ENCODE measurements at regions not wholly inside any gene's neighbourhood (a gene's known extent, or its start where the extent isn't known, plus 50 kb on each side); places are given as distances from the start of the nearest gene placed in this dataset.

DNA sequence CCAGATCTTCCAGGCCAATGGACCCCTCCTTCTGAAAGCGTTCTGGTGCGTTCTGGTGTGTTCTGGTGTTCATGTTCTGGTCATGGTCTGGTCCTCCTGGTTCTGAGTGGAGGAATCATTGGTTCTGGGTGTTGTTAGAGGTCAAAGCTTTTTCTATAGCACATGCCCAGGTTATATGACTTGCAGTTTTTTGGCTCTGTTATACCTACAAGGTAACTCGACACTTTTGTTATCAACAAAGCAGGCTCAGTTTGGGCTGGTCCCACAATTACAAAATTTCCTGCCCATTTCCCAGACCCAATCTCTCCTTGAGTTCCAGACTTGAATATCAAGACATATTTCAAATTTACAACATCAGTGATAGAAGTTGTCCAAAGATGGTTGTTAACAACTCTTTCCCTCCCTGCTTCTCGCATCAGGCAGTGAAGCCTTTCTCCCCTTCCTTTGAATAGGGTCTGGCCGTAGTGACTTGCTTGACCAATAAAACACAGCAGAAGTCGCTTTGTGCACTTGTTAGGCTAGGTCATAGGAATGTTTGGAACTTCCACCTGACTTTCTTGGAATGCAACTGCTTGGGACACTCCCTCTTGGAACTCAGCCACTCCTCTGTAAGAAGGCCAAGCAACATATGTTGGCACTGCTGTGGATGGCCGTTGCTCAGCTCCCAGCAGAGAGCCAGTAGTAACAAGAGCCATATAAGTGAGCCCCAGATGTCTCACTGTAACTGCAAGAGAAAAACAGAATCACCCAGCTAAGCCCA lies 83.1 kb upstream of the STEAP1B start:
- no peak for DNase-seq

DNA sequence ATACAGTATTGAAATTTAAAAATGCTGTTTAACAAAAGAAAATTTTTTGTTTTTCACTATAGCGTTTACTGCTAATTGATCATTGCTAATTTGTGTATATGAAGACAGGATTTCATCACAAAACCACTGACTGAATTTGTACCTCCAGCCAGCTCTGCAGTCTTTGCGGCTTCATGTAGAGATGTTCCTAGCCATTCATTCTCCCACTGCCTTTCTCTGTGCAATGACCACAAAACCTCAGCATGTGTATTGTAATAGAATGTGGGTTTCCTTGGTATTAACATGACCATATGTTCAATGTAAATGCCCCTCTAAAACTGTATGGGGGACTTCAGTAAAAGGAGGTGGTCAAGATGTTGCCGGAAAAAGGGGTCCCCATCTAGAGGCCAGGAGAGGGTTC lies 81.1 kb upstream of the STEAP1B start:
- DNase-seq, result no peak

DNA sequence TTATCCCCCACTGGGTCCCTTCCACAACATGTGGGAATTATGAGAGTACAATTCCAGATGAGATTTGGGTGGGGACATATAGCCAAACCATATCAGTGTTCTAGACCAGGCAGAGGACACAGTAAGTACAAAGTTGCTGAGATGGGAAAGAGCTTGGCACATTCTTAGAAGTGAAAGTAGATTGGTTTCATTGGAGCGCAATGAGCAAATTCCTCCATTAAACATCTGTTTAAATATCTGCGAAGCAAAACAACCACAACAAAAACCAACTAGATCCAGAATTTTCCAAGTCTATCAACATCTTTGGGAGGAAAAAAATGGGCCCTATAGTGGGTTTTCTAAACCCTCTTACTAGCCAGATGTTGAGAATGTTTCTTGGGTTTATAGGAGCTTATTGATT lies 80.0 kb upstream of the STEAP1B start:
- no peak for DNase-seq

DNA sequence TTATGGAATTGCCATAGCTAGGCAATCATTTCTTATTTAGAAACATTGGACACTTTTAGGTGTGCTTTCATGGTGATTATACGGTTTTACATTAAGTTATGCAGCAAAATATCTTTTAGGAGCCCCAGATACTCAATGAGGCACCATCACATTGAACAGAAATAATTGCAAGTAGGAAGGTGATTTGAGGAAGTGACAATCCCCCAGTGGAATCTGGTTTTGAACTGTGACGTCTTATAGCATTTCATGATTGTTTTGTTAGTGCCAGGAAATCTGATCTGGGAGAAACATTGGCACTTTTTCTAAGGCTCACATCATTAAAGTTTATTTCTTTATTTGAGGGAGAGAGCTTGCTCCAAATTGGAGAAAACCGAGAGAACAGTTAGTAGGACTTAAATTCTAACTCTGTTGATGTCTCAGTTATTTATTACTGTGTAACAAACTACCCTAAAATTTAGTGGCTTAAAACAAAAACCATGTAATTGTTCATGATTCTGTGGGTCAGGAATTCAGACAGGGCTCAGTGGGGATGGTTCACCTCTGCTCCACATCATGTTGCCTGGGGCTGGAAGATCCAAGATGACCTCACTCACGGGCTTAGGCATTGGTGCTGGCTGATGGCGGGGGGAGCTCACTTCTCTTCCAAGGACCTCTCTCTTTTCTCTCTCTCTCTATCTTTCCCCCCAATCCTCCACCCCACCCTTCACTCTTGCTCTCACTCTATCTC lies 78.2 kb upstream of the STEAP1B start:
- no peak for DNase-seq

DNA sequence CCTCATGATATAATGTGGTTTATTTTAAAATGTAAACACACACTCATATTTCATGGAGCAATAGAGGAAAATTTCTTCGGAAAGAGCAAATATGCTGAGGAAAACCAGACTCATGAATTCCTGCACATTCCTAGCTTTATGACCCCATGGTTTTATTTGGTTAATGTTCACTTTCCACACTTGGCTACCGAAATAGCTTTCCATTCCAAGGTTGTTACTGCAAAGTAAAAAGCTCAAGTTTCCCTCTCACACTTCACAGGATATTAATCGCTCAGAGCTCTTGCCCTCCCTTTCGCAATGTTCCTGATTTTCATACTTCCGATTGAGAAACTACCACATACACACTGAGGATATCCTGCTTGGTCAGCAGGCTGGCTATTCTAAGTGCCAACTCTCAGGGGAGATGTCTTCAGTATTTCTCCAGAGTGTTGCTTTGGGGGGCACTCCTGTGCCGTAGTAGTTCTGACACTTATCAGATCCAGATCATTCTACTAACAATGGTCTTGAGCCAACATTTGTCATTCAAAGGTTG lies 77.5 kb upstream of the STEAP1B start:
- DNase-seq, result no peak

DNA sequence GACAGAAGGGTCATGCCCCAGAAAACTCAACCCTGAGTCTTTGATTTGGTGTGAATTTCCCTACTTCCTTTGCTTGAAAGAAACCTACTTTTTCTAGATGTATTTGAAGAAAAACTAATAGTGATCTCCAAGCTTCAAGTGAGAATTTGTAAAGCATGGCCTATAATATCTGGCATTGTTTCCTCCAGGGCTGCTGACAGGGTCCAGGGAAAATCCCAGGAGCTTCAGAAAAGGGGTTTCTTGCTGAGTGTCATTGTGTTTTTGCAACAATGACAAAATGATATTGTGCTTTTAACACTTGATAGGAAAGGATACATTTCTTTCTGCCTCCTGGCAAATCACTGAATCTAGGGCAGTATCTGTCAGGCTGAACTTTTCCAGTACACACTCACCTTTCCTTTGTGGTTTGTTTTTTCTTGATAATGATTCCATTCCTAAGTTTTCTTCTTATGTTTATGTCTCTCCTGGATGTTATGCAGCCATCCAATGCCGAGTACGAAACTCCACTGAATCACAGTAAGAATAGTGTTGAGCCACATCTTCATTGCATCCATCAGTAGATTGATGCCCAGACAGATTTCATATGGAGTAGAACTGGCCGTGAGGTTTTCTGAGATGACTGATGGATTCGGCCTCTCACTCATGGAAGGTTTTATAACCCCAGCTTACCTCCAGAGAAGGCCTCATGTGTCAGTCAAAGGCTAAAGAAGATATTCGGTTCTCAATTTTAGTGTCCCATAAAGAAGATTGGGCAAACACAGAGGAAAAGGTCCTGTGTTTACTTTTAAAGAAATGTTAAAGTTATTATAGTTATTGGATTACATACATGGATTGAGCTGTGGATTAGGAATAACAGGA lies 76.9 kb upstream of the STEAP1B start:
- DNase-seq, result no peak

DNA sequence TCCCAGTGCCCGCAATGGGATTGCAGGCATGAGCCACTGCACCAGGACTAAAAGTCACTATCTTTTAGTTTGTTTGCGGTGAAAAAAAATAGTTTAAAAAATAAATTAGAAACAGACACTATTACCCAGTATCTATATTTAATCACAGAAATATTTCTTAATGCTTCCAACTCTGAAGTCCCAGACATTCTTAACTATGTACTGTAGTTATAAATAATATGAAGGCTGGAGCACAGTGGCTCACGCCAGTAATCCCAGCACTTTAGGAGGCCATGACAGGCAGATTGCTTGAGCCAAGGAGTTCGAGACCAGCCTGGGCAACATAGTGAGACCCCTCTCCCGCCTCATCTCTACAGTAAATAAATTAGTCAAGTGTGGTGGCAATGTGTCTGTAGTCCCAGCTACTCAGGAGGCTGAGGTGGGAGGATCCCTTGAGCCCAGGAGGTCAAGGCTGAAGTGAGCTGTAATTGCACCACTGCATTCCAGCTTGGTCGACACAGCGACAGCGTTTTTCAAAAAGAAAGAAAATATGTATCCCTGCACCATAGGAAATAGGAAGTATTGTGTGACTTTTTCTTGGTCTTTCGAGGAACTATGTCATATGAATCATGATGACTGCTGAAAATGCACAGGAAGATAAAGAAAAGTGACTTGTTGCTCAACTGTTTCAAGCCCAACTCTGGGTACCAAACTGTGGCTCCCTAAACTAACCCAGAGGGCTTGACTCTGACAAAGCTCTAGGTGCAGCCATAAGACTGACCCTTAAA lies 74.9 kb upstream of the STEAP1B start:
- DNase-seq, result no peak

DNA sequence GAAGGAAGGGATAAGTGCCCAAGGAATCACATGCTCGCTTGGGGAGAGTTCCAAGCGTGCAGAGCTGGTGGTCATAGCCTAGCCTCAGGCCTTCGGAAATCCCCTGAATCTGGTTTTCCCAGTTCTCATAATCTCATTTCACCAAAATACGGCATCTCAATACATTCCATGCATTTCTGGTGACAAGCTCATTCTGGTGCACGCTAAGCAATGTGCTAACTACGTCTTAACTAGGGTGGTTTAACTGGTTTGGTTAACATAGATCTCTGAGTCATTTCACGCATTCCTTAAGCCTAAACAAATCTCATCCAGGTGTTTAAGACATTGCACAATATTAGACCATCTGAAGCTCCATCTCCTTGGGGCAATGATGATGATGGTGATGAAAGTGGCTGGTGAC lies 72.9 kb upstream of the STEAP1B start:
- no peak for DNase-seq

DNA sequence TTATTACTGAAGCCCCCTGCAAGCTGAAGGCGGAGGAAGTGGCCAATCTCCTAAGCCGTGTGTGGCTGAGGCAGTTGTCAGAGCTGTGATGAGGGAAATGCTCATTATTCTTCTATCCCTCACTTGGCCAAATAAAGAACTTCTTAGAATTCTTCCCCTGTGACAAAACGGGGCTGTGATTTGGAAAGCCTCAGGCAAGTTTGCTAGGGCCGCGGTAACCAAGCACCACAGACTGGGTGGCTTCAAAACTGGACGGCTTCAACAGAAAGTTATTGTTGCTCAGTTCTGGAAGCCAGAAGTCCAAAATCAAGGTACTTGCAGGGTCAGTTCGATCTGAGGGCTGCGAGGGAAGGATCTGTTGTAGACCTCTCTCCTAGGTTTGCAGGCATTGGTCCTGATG lies 72.3 kb upstream of the STEAP1B start:
- DNase-seq, result no peak

DNA sequence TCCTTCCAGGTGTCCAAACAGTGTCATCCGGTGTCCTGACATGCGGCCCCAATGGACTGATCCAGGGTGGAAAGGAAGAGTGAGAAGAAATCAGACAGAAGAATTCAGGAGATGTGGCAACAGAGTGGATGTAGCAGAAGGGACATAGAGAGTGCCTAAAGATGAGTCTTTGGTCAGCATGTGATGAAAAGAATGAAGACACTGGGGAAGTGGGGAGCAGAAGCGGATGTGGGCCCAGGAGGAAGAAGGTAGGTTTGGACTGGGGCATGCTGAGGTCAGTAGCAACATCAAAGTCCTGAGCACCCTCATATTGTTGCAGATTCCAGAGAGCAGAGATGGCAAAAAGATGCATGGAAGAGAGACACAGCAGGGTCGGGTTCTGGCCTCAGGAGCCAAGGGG lies 71.8 kb upstream of the STEAP1B start:
- no peak for DNase-seq

DNA sequence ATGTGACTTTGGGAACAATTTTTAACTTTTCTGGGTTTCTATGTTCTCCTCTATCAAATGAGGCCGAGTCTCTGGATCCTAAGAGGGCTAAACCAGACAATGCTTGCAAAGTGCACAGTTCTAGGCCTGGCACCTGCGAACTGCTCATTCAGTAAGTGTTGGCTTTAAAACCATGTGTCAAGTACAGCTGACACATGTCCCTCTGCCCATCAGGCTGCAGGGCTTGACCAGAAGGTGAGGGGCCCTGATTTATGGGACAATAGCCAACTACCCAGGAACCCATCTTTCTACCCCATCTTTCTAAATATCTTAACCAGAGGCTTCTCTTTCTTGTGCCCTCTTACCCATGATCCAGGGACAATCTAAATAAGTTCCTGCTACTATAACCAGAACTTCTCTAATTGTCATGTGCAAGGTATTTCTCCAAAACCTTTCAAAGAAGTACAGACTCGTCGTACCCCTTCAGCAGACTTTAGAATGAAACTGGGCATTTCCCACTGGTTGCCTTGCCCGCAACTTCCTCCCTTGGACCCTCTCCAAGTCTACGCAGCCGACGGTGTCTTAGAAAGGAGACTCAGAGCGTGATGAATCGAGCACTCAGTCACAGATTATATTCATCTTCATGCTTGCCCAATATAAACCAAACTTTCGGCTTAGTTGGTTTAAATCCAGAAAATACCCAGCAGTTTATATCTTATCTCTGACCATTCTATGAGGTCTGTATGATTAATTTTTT lies 69.8 kb upstream of the STEAP1B start:
- DNase-seq, result no peak

DNA sequence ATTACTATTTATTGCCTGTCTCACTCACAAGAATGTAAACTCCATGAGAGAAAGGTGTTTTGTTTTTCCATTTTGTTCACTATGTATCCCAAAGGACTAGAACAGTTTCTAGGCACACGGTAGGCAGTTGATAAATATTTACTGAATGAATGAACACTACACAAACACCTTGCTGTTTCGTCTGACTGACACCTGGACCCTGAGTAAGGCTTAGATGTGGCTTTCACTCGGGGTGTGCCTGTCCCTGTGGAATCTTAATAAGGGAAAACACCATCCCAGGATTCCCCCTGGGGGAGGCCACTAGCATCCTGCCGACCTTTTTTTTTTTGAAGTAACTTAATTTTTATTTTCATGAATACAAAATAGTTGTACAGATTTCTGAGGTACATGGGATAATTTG lies 66.6 kb upstream of the STEAP1B start:
- DNase-seq, result no peak

DNA sequence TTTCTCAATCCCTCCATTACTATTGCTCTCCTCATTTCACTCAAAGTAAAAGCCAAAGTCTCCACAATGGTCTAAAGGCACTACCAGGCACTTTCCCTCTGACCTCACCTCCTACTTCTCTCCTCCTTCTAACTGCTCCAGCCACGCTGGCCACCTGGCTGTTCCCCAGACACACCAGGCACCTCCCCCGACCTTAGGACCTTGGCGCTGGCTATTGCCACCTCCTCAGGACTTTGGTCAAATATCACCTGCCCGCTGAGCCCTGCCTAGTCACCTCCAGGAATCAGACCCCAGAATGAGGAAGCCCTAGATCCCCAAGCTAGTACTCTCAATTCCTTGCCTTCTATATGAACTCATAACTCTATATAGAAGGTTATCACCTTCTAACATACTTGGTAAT lies 66.2 kb upstream of the STEAP1B start:
- DNase-seq, result no peak

DNA sequence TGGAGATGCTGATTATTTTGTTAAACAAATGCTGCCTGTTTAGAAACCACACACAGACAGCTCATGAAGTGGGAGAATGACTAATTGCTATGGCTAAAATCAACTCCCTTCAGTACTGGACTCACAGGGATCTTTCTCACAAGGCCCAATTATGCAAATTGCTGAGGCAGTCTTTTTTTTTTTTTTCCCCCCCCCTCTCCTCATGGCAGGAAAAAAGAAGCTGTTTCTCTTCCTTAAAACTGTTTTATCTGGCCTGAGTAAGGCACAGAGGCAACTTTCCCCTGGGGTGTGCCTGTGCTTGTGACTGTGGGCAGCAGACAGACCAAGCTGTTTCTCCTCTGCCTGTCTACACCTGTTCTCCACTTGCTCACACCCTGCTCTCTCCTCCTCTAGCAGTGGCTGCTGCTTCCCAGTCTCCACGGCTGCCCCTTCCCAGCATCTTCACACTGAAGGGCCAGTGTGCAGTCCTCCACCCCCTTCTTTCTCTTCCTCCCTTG lies 65.4 kb upstream of the STEAP1B start:
- DNase-seq, result no peak

DNA sequence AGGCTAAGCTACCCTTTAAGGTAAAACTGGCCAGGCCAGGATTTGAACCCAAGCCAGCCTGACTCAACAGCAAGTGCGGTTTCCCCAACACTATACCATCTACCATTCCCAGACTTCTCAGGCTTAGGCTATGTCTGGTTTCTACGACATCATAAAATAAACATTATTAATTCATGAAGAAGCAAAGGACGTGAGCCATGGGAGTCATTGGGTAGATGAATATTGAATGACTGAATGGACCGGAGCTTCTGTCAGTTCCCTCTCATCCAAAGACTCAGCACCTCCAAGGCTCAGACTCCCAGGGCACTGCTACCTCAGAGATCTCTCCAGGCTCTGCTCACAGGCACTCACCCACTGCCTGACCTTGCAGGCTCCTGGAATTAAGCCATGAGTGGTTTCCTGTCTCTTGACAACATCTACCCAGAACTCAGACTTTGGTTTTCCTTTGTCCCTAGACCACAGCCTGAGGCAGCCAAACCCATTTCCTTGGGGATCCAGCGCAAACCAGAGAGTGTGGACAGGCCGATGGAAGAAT lies 64.6 kb upstream of the STEAP1B start:
- no peak for DNase-seq

DNA sequence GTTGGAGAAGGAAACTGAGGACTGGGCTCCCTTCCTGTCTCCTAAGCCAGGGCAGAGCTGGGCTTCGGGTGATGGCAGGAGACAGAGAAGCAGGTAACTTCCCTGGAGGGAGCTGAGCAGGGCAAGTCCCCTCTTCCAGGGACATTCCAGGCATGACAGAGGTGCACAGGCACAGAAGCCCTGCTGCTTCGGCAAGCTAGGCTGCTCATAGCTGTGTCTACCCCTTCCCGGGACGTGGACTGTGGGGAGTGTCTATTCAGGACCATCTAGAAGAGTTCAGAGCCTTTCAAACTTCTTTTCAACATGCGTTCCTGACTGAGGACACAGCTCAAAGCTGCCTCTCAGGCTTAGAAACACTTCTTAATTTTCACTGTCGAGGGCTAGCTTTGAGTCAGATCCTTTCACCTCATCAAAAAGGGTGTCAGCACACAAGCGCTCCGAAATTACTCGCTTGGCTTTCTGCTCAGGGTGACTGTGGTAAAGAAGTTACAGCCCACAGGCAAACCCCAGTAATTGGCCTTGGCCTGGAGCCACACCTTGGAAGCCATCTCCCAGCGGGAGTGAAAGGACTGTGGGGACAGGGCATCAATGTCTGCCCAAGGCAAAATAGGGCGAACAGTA lies 63.7 kb upstream of the STEAP1B start:
- no peak for DNase-seq

DNA sequence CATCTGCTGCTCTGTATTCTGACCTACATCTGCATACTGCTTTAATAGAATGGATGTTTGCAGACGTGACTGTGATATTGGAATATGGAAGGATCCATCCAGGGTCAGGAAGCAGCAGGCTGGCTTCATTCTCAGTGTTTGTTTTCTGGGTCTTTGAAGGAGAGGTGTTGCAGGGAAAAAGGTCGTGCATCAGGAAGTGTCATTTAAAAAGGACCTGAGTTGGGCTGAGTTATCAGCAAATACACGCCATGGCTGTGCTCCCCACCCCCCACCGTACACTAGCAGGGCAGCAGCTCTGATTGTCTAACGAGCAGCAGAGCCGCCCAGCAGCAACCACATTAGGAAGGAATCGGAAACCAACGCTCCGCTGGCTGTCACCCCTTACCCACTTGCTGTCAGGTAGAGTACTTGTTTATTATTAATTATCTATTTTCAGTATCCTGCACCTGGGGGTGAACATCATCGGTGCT lies 63.1 kb upstream of the STEAP1B start:
- no peak for DNase-seq

DNA sequence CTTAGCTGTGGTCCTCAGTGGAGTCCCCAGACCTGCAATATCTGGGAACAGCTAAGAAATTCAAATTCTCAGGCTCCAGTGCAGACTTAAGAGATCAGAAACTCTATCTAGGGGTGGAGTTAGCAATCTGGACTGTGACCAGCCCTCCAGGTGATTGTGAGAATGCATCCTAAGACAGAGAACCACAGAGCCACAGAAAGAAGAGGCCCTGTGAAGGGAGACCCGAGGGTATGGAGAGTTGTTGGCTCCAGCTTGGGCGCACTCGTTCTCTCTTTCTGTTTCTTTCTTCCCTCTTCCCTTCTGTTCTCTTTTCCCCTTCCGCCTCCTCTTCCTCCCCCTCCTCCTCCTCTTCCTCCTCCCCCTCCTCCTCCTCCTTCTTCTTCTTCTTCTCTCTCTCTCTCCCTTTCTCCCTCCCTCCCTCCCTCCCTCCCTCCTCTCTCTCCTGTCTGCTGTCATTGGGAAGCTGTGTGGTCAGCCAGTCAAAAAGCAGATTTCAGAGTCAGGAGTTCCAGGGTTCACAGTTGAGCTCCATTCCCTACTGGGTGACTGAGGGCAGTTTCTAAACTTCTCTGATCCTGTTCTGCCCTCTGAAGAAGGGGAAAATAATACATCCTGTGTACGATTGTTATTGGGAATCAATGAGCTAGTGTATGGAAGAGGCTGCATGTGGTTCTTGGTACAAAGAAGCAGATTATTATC lies 62.1 kb upstream of the STEAP1B start:
- DNase-seq, result no peak

DNA sequence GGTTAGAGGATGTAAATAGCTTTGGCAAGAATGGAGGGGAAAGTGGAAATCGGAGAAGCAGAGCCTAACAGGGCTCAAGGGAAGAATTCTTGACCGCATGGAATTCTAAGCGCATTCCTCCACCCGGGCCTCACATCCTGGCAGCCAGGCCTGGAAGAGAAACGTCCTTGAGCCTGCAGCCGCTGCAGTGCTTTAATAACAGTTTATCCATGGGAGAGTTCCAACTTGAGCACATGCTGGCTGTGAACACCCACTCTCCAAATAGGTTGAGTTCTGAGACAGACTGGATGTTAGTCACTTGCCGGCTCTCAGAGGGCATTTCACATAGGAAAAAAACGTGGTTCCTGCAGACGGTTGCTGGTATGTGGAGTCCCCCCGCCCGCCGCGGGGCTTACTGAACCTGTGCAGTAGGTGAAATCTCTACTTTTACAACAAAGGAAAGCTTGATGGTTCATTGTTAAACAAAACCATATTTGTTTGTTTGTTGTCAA lies 61.4 kb upstream of the STEAP1B start:
- no peak for DNase-seq
